DOHH2 (cell line): ENCODE measurements at regions not wholly inside any gene's neighbourhood (a gene's known extent, or its start where the extent isn't known, plus 50 kb on each side); places are given as distances from the start of the nearest gene placed in this dataset.

Experiments
- EZH2phosphoT487 ChIP-seq: fragments of 200-600 bp; sonication (generic); IDR thresholded peaks from 2 replicates; pipeline ENCODE4 v1.6.1; 2017; ENCODE audit warnings: borderline replicate concordance, mild to moderate bottlenecking, antibody characterized with exemption, low read length, moderate library complexity, mixed read lengths
- TF ChIP-seq, protein P1 (sequence below): fragments of 200-600 bp; sonication (generic); IDR thresholded peaks from one replicate; pipeline ENCODE4 v1.5.1; 2014; ENCODE audit warnings: antibody characterized with exemption, mild to moderate bottlenecking, low read depth, low read length; ENCODE audit not compliant: poor library complexity, severe bottlenecking

DNA sequence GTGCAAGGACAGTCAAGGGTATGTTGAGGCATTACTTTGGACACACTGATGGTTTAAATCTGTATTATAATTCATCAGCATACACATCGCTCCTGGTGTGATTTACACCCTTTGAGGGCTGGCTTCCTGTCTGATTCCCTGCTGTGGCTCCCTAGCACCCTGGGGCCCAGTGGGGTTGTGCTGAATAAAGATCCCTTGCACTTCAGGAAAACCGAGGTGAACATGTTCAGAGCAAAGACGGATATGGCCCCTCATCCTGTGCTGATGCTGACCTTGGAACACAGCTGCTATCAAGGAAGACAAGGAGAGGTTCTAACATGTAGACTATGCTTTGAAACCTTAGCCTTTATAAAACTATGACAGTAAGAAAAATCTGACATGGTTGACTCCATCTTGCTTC lies 84.6 kb upstream of the UNC5B start:
- TF ChIP-seq, protein P1, sequence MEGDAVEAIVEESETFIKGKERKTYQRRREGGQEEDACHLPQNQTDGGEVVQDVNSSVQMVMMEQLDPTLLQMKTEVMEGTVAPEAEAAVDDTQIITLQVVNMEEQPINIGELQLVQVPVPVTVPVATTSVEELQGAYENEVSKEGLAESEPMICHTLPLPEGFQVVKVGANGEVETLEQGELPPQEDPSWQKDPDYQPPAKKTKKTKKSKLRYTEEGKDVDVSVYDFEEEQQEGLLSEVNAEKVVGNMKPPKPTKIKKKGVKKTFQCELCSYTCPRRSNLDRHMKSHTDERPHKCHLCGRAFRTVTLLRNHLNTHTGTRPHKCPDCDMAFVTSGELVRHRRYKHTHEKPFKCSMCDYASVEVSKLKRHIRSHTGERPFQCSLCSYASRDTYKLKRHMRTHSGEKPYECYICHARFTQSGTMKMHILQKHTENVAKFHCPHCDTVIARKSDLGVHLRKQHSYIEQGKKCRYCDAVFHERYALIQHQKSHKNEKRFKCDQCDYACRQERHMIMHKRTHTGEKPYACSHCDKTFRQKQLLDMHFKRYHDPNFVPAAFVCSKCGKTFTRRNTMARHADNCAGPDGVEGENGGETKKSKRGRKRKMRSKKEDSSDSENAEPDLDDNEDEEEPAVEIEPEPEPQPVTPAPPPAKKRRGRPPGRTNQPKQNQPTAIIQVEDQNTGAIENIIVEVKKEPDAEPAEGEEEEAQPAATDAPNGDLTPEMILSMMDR = no peak
- TF ChIP-seq EZH2phosphoT487 = no peak
